ENCODE measurements at regions not wholly inside any gene's neighbourhood (a gene's known extent, or its start where the extent isn't known, plus 50 kb on each side); places are given as distances from the start of the nearest gene placed in this dataset.
"Not testable (repeated sequence)": the region's sequence is repeated elsewhere in the genome, so short reads cannot be mapped to it uniquely, and the experiment has no call there.

- no peak for DNase-seq (ENCODE audit: low spot score)
Measured at GRCh38 chr10:21406595-21407193, 118.8 kb downstream of the SKIDA1 start.

- no peak for DNase-seq (ENCODE audit: low spot score)
Measured at GRCh38 chr10:21405981-21406380, 119.5 kb downstream of the SKIDA1 start.

- DNase-seq (ENCODE audit: low spot score) = no peak
Measured at GRCh38 chr10:21403256-21404015, 122.0 kb downstream of the SKIDA1 start.

DNA sequence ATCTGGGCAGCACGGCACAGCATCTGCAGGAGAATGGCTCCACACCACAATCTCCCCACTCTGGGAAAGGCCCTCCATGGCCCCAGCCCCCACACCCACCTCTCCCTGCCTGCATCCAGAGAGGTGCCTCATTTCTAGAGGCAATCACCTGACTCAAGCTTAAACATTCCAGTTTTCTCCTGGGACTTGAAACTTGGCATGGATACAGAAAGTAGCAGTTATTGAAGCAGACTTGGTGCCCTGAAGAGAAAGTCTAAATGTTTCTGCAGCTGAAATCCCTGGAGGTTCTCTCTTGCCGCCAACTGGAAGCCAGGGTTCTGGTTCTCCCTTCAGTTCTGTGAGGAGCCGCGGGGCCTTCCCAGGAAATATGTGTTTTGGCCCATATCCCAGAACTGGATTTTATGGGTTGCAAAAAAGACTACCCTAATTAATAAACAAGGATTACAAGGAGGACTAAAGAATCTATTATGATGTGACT lies 122.8 kb downstream of the SKIDA1 start:
- DNase-seq (ENCODE audit: low spot score) = no peak

DNA sequence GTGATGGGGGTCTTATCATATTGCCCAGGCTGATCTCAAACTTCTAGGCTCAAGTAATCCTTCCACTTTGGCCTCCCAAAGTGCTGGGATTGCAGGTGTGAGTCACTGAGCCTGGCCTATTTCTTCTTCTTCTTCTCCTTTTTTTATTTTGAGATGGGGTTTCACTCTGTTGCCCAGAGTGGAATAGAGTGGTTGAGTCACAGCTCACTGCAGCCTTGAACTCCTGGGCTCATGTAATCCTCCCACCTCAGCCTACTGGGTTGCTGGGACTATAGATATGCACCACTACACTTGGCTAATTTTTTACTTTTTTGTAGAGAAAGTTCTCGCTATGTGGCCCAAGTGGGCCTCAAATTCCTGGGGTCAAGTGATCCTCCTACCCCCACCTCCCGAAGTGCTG lies 124.3 kb downstream of the SKIDA1 start:
- no peak for DNase-seq (ENCODE audit: low spot score)

DNA sequence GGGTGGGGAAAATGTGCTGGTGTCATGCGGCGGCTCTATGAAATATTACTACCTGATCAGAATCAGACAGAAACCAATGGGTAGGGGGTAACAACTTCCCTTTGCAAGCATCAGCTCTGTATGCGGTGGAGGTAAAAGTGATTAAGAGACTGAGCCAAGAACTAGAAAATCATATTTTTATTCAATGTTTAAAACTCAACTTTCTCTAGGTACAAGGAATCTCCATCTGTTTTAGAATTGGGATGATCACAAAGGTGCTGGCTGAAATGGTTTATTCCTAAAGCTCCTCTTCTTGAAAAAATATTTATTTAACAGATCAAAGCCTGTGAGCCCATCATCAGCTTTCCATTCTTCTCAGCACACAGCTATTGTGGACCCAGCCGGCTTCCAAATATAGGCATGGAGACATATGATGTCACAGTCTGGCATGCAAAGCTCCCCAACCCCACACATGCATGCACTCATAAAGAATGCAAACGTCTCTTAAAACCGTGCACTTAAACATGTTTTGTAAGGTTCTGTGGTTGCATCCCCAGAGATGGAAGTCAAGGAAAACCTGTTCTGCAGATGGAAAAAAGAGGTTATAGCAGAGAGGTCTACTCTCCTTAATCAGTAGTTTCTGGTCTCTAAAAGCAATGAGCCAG lies 126.0 kb downstream of the SKIDA1 start:
- DNase-seq (ENCODE audit: low spot score) = no peak

DNA sequence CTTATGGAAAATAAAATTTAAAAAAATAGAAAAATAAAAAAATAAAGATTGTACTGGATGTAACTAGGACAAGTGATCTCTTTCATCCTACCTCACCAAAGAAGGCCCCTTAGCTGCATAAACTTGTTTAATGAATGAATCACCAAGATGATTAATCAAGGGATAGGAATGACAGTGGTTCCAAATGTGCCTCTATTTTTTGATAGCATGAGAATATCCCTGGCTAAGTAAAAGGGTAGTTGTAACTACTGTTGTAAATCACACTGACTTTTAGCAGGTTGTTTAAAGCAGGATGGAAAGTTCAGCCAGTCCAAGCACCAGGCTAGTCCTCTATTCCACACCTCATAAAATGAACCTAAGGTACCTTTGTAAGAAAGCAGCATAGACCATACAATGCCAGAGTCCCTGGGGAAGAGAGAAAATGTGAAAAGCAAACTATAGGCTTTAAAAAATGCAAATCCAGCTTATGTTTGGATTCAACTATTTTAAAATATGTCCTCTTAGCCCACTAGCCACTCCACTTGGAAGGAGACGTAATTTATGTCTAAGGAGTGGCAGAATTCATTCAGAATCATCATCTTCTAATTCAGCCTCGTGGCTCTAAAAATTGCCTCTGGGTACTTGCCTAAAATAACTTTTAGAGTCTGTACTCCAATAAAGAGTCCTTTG lies 126.8 kb downstream of the SKIDA1 start:
- no peak for DNase-seq (ENCODE audit: low spot score)

DNA sequence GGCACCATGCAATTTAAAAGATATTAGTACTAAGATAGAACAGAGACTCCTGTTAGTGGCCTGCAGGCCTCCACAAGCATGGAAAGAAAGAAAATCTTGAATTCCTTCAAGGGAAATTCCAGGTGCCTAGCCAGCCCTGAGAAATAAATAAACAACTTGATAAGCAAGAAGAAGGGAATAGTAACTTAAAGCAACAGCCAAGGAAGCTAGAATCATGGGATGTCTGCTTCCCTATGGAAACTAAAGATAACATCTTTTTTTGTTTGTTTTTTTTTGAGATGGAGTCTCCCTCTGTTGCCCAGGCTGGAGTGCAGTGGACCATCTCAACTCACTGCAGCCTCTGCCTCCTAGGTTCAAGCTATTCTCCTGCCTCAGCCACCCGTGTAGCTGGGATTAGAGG lies 128.6 kb downstream of the SKIDA1 start:
- DNase-seq (ENCODE audit: low spot score) = no peak

DNA sequence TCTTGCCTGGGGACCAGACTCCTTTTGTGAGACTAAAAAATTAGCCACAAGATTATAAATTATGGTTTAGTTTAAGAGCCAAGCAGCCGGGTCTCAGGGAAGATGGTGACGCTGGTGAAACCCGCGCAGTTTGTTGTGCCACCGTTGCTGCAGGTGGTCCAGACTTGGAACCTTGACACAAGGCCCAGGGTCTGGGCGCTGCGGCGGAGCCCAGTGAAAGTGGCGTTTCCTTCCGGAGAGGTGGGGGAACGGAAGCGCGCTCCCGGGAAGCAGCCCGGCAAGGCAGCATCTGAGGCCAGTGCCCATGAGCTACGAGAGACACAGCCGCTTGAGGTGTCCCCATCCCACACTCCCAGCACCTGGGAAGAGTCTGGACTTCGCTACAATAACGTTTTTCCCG lies 131.6 kb downstream of the SKIDA1 start:
- no peak for DNase-seq (ENCODE audit: low spot score)

DNA sequence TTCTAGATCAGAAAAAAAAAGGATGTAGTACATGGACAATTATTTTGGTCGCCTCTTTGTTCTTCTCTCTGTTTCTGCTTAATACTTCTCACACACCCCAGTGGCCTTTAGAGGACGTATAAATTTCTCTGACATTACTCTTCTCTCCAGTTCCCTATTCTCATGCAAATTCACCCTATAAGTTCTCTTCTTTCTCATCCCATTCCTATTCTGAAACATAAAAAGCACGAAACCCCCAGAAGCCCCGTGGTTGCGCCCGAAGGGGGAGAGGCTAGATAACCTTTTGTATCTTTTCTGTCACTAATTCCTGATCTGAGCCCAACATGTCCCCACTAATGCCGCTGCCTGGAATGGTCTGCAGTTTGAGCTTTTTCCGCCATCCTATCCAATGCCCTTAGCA lies 136.9 kb downstream of the SKIDA1 start:
- no peak for DNase-seq (ENCODE audit: low spot score)

DNA sequence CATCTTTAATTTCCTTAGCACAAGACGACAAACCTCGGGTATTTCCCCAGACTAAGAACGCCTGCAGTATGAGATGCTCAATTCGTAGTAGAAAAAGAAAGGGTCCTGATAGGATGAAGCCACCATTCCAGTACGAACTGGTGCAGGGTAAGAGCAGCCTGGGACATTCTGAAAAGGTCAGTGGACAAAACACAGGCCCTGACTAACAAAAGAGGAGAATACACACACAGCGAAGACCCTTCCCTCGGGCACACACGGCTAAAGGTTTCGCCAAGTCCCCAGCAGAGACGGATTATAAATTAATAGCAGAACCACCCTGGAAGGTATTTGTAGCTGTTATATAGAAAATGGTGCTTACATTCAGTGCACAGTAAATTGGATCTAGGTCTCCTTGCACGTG lies 137.6 kb downstream of the SKIDA1 start:
- DNase-seq (ENCODE audit: low spot score) = no peak

- no peak for DNase-seq (ENCODE audit: low spot score)
Measured at GRCh38 chr10:21385996-21386585, 139.4 kb downstream of the SKIDA1 start.

DNA sequence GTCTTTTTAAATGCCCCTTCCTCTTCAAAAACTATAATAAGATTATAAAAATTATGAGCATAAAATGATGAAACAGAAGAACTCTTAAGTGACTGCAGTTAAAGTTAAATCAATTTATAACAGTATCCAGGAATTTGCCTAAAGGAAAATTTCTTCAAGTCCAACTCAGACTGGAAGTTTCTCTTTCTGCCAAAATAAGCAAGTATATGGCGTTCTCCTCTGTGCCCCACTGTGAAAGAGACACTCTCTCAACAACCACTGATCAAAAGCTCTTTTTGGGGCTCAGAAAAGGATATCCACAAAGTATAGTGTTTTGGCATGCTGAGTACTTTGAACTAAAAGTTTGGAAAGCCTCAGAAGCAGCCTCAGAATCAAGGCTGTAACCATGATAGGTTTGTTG lies 139.9 kb downstream of the SKIDA1 start:
- DNase-seq (ENCODE audit: low spot score) = no peak

DNA sequence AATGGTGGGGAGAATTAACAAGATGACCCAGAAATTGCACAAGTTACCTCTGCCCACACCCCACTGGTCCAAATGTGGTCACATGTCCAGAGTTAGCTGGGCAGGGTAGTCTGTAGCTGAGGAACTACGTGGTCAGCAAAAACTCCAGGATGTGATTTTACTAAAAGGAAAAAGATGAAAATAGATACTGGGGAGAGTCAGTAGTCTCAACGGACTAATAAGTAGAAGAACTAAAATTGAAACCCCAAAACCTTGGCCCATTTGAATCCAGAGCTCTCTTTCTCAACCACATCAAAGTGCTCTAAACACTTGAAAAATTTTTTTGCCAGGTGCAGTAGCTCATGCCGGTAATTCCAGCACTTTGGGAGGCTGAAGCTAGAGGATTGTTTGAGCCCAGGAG lies 146.3 kb downstream of the SKIDA1 start:
- no peak for DNase-seq (ENCODE audit: low spot score)

DNA sequence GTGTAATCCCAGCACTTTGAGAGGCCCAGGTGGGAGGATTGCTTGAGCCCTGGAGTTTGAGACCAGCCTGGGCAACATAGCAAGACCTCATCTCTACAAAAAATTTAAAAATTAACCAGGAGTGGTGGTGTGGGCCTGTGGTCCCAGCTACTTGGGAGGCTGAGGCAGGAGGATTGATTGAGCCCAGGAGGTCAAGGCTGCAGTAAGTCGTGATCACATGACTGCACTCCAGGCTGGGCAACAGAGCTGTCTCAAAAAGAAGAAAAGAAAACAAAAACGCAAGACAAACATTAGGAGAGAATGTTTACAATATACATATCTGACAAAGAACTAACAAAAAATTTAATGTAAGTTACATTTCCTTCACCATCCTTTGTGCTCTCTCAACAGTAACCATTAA lies 150.2 kb downstream of the SKIDA1 start:
- not testable (repeated sequence) for DNase-seq (ENCODE audit: low spot score)

GRCh38 chr10:21373881-21374280 lies 151.6 kb downstream of the SKIDA1 start:
- not testable (repeated sequence) for DNase-seq (ENCODE audit: low spot score)

- DNase-seq (ENCODE audit: low spot score) = no peak
Measured at GRCh38 chr10:21372651-21373410, 152.7 kb downstream of the SKIDA1 start.

GRCh38 chr10:21369697-21370096 lies 155.8 kb downstream of the SKIDA1 start:
- no peak for DNase-seq (ENCODE audit: low spot score)

DNA sequence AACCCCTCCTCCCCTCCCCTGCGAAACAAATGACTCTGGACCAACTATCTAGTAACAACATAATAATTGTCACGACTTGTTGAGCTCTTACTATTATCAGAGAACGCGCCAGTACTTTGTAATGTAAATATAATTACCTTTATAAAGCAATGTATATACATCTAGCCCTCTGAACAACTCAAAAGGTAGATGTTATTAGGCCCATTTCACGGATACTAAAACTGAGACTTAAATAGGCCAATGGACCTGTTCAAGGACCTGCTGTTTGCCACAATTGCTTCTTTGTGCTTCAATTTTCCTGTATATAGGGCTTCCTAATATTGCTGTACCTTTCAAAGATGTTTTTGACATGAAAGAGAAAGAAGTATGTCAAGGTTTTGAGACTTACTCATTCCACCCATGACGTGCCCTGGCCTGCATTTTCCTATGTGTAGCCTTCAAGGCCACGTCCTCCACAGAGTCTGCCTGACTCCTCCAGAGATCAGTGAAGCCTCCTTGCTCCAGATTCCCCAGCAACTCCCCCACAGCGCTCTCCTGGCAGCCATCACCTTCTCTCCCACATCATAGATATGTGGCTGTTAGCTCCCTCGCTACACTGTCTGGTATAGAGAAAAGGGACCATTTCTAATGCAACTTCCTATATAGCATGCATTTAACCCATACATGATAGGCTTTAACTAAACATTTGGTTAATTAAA lies 156.6 kb downstream of the SKIDA1 start:
- DNase-seq (ENCODE audit: low spot score) = no peak

GRCh38 chr10:21368022-21368582 lies 157.4 kb downstream of the SKIDA1 start:
- peak; percentile 26 for DNase-seq (ENCODE audit: low spot score)

Data from SK-N-DZ (cell line).